T-helper 1 cell treated with Interleukin-12 subunit alpha and Interleukin-12 subunit beta and Interleukin-4 antibody, amounts not matched to agents 30 μg/mL and 1 μg/mL, for 36 hours (primary cell): ENCODE measurements at regions not wholly inside any gene's neighbourhood (a gene's known extent, or its start where the extent isn't known, plus 50 kb on each side); places are given as distances from the start of the nearest gene placed in this dataset.

Source experiments
- H3K27ac Mint-ChIP-seq: one replicate; pipeline ENCODE4 v1.8.0; 2021; ENCODE audit warnings: mild to moderate bottlenecking, mixed read lengths
- H3K27me3 Mint-ChIP-seq: one replicate; pipeline ENCODE4 v1.8.0; 2021; ENCODE audit warnings: low read depth, mixed read lengths
- H3K36me3 Mint-ChIP-seq: one replicate; pipeline ENCODE4 v1.8.0; 2021; ENCODE audit warnings: low read depth, mixed read lengths
- H3K4me1 Mint-ChIP-seq: one replicate; pipeline ENCODE4 v1.8.0; 2021; ENCODE audit warnings: low read depth, mixed read lengths
- H3K4me3 Mint-ChIP-seq: one replicate; pipeline ENCODE4 v1.8.0; 2021; ENCODE audit warnings: mild to moderate bottlenecking, moderate library complexity, mixed read lengths
- H3K9me3 Mint-ChIP-seq: one replicate; pipeline ENCODE4 v1.8.0; 2021; ENCODE audit warnings: mixed read lengths

DNA sequence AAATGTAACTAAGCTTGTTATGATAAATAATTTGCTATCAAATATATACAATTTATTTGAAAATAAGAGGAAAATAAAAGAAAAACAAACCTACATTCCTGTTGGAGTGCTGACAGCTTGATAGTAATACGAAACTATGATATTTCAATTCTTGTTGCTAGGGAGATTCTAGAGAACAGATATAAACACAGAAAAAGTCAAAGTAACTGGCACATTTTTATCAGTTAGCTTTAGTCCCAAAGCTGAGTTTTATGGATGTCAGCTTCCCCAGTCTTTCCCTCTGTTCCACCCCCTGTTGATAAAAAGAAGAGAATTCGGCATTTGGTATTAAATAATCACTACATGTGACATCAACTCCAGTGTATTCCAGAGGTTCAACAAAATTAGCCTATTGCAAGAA, 1134.0 kb downstream of the XPNPEP1 start:
- Mint-ChIP-seq H3K4me1 (no peaks in the 10 kb centered on the region), H3K36me3 (no peaks in the 10 kb centered on the region), H3K9me3 (no peaks in the 10 kb centered on the region), H3K4me3 (no peak overlapping the region), H3K27ac (no peak overlapping the region), H3K27me3 (no peaks in the 10 kb centered on the region)

DNA sequence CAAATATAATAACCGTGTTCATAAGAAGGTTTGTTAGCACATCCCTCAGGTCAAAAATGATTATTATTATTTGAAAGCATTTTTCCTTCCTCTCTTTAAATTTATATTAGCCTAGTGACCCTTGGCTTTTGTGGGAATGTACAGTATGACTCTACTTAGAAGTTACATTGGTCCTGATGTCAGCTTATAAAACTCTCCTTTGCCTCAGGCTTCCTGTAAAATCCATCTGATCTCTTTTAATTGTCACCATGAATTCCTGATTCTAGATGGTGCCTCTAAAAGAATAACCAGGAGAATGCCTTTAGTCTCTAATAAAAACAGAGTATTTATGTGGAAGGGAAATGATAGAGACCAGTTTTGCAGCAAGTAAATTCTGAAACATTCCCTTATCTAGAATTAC, 1134.4 kb downstream of the XPNPEP1 start:
- H3K4me3 Mint-ChIP-seq = no peak overlapping the region
- no peaks in the 10 kb centered on the region for H3K4me1 Mint-ChIP-seq
- no peaks in the 10 kb centered on the region for H3K27me3 Mint-ChIP-seq
- H3K27ac Mint-ChIP-seq = no peak overlapping the region
- H3K36me3 Mint-ChIP-seq = no peaks in the 10 kb centered on the region
- peaks cover 2% of the 10 kb centered on the region for H3K9me3 Mint-ChIP-seq

DNA sequence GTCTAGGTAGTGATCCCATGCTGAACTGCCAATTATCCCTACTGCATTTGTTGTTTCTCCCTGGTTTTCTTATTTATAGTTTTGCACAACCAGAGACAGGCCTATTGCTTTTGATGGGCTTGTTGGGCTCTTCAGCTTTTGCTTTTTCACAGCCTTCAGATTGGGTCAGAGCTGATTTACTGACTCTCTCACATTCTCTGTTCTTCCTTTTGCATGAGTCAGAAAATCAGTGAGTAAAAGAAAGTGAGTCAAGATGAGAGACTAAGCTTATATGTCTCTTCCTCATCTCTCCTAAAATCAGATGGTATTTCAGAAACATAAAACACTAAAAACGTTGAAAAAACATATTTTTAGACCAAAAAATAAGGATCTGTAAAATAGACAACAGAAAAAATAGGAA, 1135.4 kb downstream of the XPNPEP1 start:
- Mint-ChIP-seq H3K36me3 (no peaks in the 10 kb centered on the region), H3K4me1 (no peaks in the 10 kb centered on the region), H3K27me3 (no peaks in the 10 kb centered on the region), H3K4me3 (no peak overlapping the region), H3K9me3 (peaks cover 4% of the 10 kb centered on the region), H3K27ac (no peak overlapping the region)

DNA sequence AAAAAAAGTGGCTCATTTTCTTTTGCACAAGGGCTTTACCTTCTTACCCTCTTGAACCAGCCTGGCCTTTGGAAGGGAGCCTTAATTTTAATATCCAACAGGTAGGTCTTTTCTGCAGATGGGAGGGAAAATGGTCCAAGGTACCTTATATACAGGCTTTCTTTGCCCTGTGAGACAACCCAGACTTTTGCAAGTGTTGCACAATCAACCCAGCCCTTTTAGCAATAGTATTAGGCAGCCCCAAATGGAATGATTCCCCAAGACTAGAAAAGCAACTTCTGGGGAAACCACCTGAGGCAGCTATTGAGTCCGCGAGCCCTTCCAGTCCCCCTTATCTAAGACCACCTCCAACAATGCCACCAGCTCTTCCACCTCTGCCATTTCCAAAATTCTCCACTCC, 1138.3 kb downstream of the XPNPEP1 start:
- Mint-ChIP-seq H3K36me3 (no peaks in the 10 kb centered on the region), H3K27ac (no peak overlapping the region), H3K9me3 (peaks cover 4% of the 10 kb centered on the region), H3K4me1 (no peaks in the 10 kb centered on the region), H3K4me3 (no peak overlapping the region), H3K27me3 (no peaks in the 10 kb centered on the region)

GRCh38 chr10:108784534-108784933, 1138.8 kb downstream of the XPNPEP1 start:
- H3K27me3 Mint-ChIP-seq = no peaks in the 10 kb centered on the region
- no peaks in the 10 kb centered on the region for H3K36me3 Mint-ChIP-seq
- no peak overlapping the region for H3K4me3 Mint-ChIP-seq
- no peak overlapping the region for H3K27ac Mint-ChIP-seq
- H3K9me3 Mint-ChIP-seq = peaks cover 4% of the 10 kb centered on the region
- H3K4me1 Mint-ChIP-seq = no peaks in the 10 kb centered on the region

DNA sequence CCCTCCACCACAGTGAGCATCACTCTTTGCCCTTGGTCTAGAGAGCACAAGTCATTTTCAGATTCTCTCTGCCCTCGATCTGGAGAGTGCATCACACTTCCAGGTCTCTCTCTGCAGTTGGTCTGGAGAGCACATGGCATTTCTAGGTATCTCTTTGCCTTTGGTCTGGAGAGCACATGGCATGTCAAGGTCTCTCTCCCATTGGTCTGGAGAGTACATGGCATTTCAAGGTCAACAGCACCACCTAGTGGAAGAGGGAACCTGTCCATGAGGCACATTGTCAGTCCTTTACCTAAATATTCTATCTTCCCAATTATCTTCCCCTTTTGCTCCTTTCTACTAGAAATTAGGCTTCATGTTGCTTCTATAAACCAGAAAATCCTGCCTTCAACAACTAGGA, 1139.4 kb downstream of the XPNPEP1 start:
- no peaks in the 10 kb centered on the region for H3K4me1 Mint-ChIP-seq
- H3K27ac Mint-ChIP-seq = no peak overlapping the region
- H3K36me3 Mint-ChIP-seq = no peaks in the 10 kb centered on the region
- no peaks in the 10 kb centered on the region for H3K27me3 Mint-ChIP-seq
- H3K4me3 Mint-ChIP-seq = no peak overlapping the region
- peaks cover 4% of the 10 kb centered on the region for H3K9me3 Mint-ChIP-seq

DNA sequence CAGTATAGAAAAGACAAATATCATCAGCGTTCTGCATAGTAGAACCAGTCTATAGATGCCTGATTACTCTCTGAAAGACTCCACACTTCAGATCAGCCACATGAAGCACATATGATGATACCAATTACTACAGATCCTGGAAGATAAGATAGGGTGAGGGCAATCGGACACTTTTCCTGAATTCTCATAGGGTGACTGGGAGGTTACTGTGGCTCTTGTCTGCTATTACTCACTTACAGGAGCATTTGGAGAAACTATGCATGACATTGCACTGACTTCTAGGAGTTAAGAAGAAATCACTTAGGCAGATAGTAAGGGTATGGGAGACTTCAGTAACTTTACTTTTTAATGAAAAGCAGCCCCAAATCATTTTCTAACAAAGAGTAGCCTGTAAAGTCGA, 1140.9 kb downstream of the XPNPEP1 start:
- H3K4me1 Mint-ChIP-seq = no peaks in the 10 kb centered on the region
- no peaks in the 10 kb centered on the region for H3K36me3 Mint-ChIP-seq
- H3K27me3 Mint-ChIP-seq = no peaks in the 10 kb centered on the region
- H3K27ac Mint-ChIP-seq = no peak overlapping the region
- peaks cover 4% of the 10 kb centered on the region for H3K9me3 Mint-ChIP-seq
- H3K4me3 Mint-ChIP-seq = no peak overlapping the region

- Mint-ChIP-seq H3K4me3 (no peak overlapping the region), H3K36me3 (no peaks in the 10 kb centered on the region), H3K9me3 (peaks cover 4% of the 10 kb centered on the region), H3K4me1 (no peaks in the 10 kb centered on the region), H3K27me3 (no peaks in the 10 kb centered on the region), H3K27ac (no peak overlapping the region)
These were observed 1143.8 kb downstream of the XPNPEP1 start for GRCh38 chr10:108779501-108779900.

DNA sequence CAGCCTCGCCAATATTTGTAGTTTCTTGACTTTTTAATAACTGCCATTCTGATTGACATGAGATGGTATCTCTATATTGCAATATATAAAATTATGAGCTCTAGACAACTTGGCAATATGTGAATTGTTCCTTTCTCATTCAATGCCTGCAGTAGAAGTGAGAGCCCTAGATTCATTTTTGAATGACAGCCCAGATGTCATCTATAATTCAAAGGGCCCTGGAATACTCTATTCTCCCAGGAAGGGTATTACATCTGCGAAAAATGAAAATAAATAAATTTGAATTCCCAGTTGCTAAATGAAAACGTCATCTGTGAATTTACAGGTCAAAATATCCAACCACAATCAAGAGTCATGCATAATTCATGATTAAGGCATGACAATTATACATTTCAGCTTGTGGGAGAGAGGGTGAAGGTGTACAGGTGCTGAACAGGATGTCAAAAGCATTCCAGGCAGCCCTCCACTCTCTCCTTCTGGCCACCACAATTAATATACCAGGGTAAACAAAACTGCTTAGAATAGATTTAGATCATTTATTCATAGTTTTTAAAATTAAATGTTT, 1147.3 kb downstream of the XPNPEP1 start:
- H3K4me1 Mint-ChIP-seq = no peaks in the 10 kb centered on the region
- no peaks in the 10 kb centered on the region for H3K36me3 Mint-ChIP-seq
- H3K27ac Mint-ChIP-seq = no peak overlapping the region
- no peaks in the 10 kb centered on the region for H3K27me3 Mint-ChIP-seq
- no peak overlapping the region for H3K4me3 Mint-ChIP-seq
- no peaks in the 10 kb centered on the region for H3K9me3 Mint-ChIP-seq

DNA sequence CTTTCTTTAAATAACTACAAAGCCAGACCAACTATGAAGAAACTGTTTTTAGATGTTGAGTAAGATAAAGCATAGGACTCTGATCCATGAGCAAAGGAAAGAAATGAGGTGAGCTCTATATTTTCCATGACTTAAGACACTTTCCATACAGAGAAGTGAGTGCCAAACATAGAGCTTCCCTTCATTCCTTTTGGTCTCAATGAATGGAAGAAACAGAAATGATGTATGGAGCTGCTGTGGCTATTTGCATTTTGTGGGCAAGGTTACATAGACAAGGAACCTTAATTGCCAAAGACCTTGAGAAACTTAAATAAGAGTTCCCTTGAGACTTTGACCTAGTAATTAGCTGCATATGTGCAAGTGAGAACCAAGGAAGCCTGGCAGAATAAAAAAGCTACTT, 1152.2 kb downstream of the XPNPEP1 start:
- Mint-ChIP-seq H3K27me3 (no peaks in the 10 kb centered on the region), H3K27ac (no peak overlapping the region), H3K4me3 (no peak overlapping the region), H3K9me3 (no peaks in the 10 kb centered on the region), H3K4me1 (no peaks in the 10 kb centered on the region), H3K36me3 (no peaks in the 10 kb centered on the region)

DNA sequence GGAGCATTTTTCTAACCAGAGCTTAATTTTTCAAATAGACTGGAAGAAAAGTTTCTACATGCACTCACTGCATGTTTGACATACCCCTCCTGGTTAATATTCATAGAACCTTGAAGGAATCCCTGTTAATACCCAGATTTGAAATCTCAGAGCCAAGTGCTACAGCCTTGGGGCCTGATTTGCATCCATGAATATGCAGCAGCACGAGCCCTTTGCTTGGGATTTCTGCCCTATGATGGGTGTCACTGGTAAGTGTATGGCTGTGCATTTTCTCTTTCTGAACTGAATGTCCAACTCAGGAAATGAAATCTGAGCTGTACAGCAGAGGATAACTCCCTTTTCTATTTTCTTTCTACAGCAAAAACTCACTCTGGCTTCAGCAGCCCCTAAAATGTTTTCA, 1157.5 kb downstream of the XPNPEP1 start:
- no peak overlapping the region for H3K27ac Mint-ChIP-seq
- H3K9me3 Mint-ChIP-seq = no peaks in the 10 kb centered on the region
- H3K4me1 Mint-ChIP-seq = no peaks in the 10 kb centered on the region
- no peaks in the 10 kb centered on the region for H3K36me3 Mint-ChIP-seq
- no peaks in the 10 kb centered on the region for H3K27me3 Mint-ChIP-seq
- no peak overlapping the region for H3K4me3 Mint-ChIP-seq

GRCh38 chr10:108757946-108758345, 1165.4 kb downstream of the XPNPEP1 start:
- Mint-ChIP-seq H3K4me3 (no peak overlapping the region), H3K36me3 (no peaks in the 10 kb centered on the region), H3K9me3 (no peaks in the 10 kb centered on the region), H3K27me3 (no peaks in the 10 kb centered on the region), H3K27ac (no peak overlapping the region), H3K4me1 (no peaks in the 10 kb centered on the region)

DNA sequence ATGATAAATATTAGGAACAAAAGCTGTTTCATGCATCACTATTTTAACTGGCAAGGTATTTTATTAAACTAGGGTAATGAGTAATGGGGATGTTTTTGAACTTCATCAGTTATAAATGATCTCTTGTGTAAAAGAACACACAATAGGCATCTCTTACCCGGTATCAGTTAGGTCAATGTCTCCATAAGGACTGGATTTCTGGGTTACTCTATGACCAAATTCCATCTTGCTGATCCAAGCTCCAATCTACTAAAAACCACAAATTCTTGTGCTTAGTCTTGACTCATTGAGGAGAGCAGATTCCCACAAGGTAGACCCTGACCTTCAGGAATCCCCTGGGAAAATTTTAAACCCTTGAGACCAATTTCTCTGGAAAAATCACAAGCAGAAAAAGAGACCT, 1167.7 kb downstream of the XPNPEP1 start:
- Mint-ChIP-seq H3K36me3 (no peaks in the 10 kb centered on the region), H3K4me3 (no peak overlapping the region), H3K9me3 (no peaks in the 10 kb centered on the region), H3K4me1 (no peaks in the 10 kb centered on the region), H3K27me3 (no peaks in the 10 kb centered on the region), H3K27ac (no peak overlapping the region)

- no peaks in the 10 kb centered on the region for H3K36me3 Mint-ChIP-seq
- no peak overlapping the region for H3K27ac Mint-ChIP-seq
- H3K4me1 Mint-ChIP-seq = no peaks in the 10 kb centered on the region
- H3K4me3 Mint-ChIP-seq = no peak overlapping the region
- peaks cover under 1% of the 10 kb centered on the region for H3K9me3 Mint-ChIP-seq
- no peaks in the 10 kb centered on the region for H3K27me3 Mint-ChIP-seq
These were observed 1170.0 kb downstream of the XPNPEP1 start for GRCh38 chr10:108753326-108753725.

- Mint-ChIP-seq H3K4me1 (no peaks in the 10 kb centered on the region), H3K27me3 (no peaks in the 10 kb centered on the region), H3K27ac (no peak overlapping the region), H3K9me3 (peaks cover 7% of the 10 kb centered on the region), H3K36me3 (no peaks in the 10 kb centered on the region), H3K4me3 (no peak overlapping the region)
These were observed 1174.3 kb downstream of the XPNPEP1 start for GRCh38 chr10:108749042-108749441.

GRCh38 chr10:108736111-108736510, 1187.2 kb downstream of the XPNPEP1 start:
- Mint-ChIP-seq H3K9me3 (peaks cover 15% of the 10 kb centered on the region), H3K4me1 (no peaks in the 10 kb centered on the region), H3K27ac (no peak overlapping the region), H3K36me3 (no peaks in the 10 kb centered on the region), H3K4me3 (no peak overlapping the region), H3K27me3 (no peaks in the 10 kb centered on the region)
